ENCODE measurements at regions not wholly inside any gene's neighbourhood (a gene's known extent, or its start where the extent isn't known, plus 50 kb on each side); places are given as distances from the start of the nearest gene placed in this dataset.

GRCh38 chr10:84805149-84805548 is 476.8 kb downstream of the CCSER2 start:
- TF ChIP-seq REST (IDR thresholded peaks at IDR 0.05; ENCODE audit: unreplicated experiment) (no peak), CTCF (conservative IDR thresholded peaks at IDR 0.05; ENCODE audit: low read depth in 2 of 2) (no peak), POLR2AphosphoS5 (IDR thresholded peaks at IDR 0.05; ENCODE audit: low read depth) (no peak), EZH2 (IDR thresholded peaks at IDR 0.05; ENCODE audit: low read depth, unreplicated experiment) (no peak), ZNF462 (CRISPR knock-in tag; IDR thresholded peaks at IDR 0.05) (no peak), EZH2phosphoT487 (IDR thresholded peaks at IDR 0.05; ENCODE audit: unreplicated experiment) (no peak), CREB1 (CRISPR knock-in tag; IDR thresholded peaks at IDR 0.05; ENCODE audit: low read depth) (no peak), ZNF114 (CRISPR knock-in tag; IDR thresholded peaks at IDR 0.05) (no peak), NANOG (IDR thresholded peaks at IDR 0.05; ENCODE audit: borderline replicate concordance) (no peak), JUNB (IDR thresholded peaks at IDR 0.05; ENCODE audit: unreplicated experiment) (no peak), STAT1 (IDR thresholded peaks at IDR 0.05; ENCODE audit: unreplicated experiment) (no peak), ETS1 (IDR thresholded peaks at IDR 0.05) (no peak)

All from GM23338 (cell line).